Left ventricle myocardium inferior (tissue), 1 donor: ENCODE measurements at regions not wholly inside any gene's neighbourhood (a gene's known extent, or its start where the extent isn't known, plus 50 kb on each side); places are given as distances from the start of the nearest gene placed in this dataset.

ENCODE experiments used
- DNase-seq: peaks from one replicate; pipeline ENCODE4 v3.0.0-alpha.2; 2020
- H3K27ac ChIP-seq: fragments of 200-600 bp; replicated peaks from 2 replicates; pipeline ENCODE4 v1.8.0; 2021
- H3K27me3 ChIP-seq: fragments of 200-600 bp; 2 replicates; pipeline ENCODE4 v1.8.0; 2021; ENCODE audit warnings: low read depth
- H3K36me3 ChIP-seq: fragments of 200-600 bp; 2 replicates; pipeline ENCODE4 v1.8.0; 2021
- H3K4me1 ChIP-seq: fragments of 200-600 bp; 2 replicates; pipeline ENCODE4 v1.8.0; 2021
- H3K4me3 ChIP-seq: fragments of 200-600 bp; 2 replicates; pipeline ENCODE4 v1.8.0; 2021; ENCODE audit warnings: mild to moderate bottlenecking, moderate library complexity
- H3K9me3 ChIP-seq: fragments of 200-600 bp; replicated peaks from 2 replicates; pipeline ENCODE4 v1.8.0; 2021
- CTCF ChIP-seq: fragments of 200-600 bp; IDR thresholded peaks from 2 replicates; pipeline ENCODE4 v1.8.0; 2021; ENCODE audit warnings: antibody characterized with exemption, mild to moderate bottlenecking, borderline replicate concordance
- intact Hi-C: fragments of 100-400 bp; cut with micrococcal nuclease; formaldehyde crosslinking; loops from one replicate; pipeline ENCODE4 v1.11.0; 2022
- donor health status: DM: no; HTN: yes; CAD: no; lungs with severe emphysema.

DNA sequence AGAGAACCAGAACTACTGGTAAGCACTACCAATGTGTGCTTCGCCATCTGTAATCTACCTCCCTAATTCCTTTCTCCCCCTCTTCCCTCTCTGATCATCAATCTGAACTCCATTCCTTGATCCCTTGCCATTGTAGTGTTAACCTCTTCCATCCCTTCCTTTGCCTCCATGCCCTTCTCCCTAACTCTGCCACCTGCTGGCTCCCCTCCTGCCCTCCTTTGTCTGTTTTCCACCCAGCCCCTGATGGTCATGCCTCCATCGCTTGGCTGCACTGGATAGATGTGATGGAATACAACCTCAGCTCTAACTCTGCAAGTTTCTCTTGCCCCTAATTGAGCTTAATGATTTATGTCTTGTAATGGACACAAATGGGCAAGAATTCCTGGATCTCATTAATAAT lies 108.2 kb upstream of the ASIC2 start:
- no peaks in the 10 kb centered on the region for H3K9me3 ChIP-seq
- no peak for DNase-seq
- H3K4me1 ChIP-seq, result no peaks in the 10 kb centered on the region
- no peak overlapping the region for H3K27ac ChIP-seq
- H3K27me3 ChIP-seq, result peaks cover 54% of the 10 kb centered on the region
- no peak overlapping the region for H3K4me3 ChIP-seq
- intact Hi-C loops, result no loop called here
- no peaks in the 10 kb centered on the region for H3K36me3 ChIP-seq
- no peak for TF ChIP-seq CTCF

GRCh38 chr17:33403194-33403593 lies 110.1 kb upstream of the ASIC2 start:
- no peak for DNase-seq
- peaks cover 58% of the 10 kb centered on the region for H3K27me3 ChIP-seq
- H3K4me3 ChIP-seq, result no peak overlapping the region
- H3K4me1 ChIP-seq, result no peaks in the 10 kb centered on the region
- H3K9me3 ChIP-seq, result no peaks in the 10 kb centered on the region
- no peak for TF ChIP-seq CTCF
- no peak overlapping the region for H3K27ac ChIP-seq
- no peaks in the 10 kb centered on the region for H3K36me3 ChIP-seq
- intact Hi-C loops, result no loop called here

DNA sequence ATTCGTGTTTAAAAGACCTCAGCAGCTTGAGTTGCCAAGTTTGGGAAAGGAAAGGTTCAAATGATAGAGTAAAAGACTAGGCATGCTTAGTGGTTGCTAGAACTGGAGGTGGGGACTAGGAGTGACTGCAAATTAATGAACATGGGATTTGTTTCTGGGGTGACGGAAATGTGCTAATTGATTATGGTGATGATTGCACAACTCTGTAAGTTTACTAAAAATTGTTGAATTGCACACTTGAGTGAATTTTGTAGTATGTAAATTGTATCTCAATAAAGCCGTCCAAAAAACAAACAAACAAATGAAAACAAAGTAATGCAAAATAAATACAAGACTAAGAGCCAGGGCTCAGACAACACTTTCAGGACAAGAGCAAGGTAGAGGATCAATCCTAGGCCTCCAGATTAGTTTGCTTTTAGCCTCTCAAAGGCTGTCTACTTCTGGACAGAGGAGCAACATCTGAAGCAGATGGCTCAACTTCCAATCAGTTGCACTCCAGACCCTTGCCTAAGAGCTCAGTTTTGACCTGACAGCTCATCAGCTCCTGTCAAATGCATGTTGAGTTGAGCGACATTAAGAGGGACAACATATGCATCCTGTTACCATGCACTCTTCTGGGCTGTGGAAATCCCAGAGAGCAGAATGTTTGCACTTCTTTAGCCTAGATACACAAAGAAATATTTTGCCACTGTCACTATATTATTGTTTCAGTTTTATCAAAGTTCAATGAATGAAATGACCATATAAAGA lies 111.2 kb upstream of the ASIC2 start:
- no peaks in the 10 kb centered on the region for H3K9me3 ChIP-seq
- no peaks in the 10 kb centered on the region for H3K36me3 ChIP-seq
- no peak overlapping the region for H3K4me3 ChIP-seq
- no peak for TF ChIP-seq CTCF
- intact Hi-C loops, result no loop called here
- DNase-seq, result no peak
- H3K4me1 ChIP-seq, result no peaks in the 10 kb centered on the region
- no peak overlapping the region for H3K27ac ChIP-seq
- H3K27me3 ChIP-seq, result peaks cover 58% of the 10 kb centered on the region

- Histone ChIP-seq H3K4me1 (no peaks in the 10 kb centered on the region), H3K36me3 (no peaks in the 10 kb centered on the region), H3K4me3 (no peak overlapping the region), H3K9me3 (no peaks in the 10 kb centered on the region), H3K27me3 (peaks cover 31% of the 10 kb centered on the region), H3K27ac (no peak overlapping the region)
- intact Hi-C loops, result no loop called here
- TF ChIP-seq CTCF, result no peak
- DNase-seq, result no peak
Observed at GRCh38 chr17:33416131-33416530, 123.0 kb upstream of the ASIC2 start.

- Histone ChIP-seq H3K4me1 (no peaks in the 10 kb centered on the region), H3K27ac (no peak overlapping the region), H3K4me3 (no peak overlapping the region), H3K36me3 (no peaks in the 10 kb centered on the region), H3K9me3 (no peaks in the 10 kb centered on the region), H3K27me3 (peaks cover 70% of the 10 kb centered on the region)
- no peak for DNase-seq
- TF ChIP-seq CTCF, result no peak
- intact Hi-C loops, result no loop called here
Observed at GRCh38 chr17:33421933-33422332, 128.8 kb upstream of the ASIC2 start.

DNA sequence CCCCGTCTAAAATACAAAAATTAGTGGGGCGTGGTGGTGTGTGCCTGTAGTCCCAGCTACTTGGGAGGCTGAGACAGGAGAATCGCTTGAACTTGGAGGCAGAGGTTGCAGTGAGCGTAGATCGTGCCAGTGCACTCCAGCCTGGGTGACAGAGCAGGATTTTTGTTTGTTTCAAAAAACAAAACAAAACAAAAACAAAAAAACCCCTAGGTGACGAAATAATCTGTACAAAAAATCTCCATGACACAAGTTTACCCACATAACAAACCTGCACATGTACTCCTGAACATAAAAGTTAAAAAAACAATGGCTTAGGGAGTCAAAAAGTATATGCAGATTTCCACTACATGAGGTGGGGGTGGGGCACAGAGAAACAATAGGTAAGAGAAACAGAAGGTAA lies 140.5 kb upstream of the ASIC2 start:
- no peaks in the 10 kb centered on the region for H3K9me3 ChIP-seq
- DNase-seq, result no peak
- no peaks in the 10 kb centered on the region for H3K4me1 ChIP-seq
- H3K27me3 ChIP-seq, result peaks cover 19% of the 10 kb centered on the region
- TF ChIP-seq CTCF, result no peak
- H3K4me3 ChIP-seq, result no peak overlapping the region
- H3K27ac ChIP-seq, result no peak overlapping the region
- H3K36me3 ChIP-seq, result no peaks in the 10 kb centered on the region
- intact Hi-C loops, result no loop called here
